ENCODE measurements at regions not wholly inside any gene's neighbourhood (a gene's known extent, or its start where the extent isn't known, plus 50 kb on each side); places are given as distances from the start of the nearest gene placed in this dataset.

- Mint-ChIP-seq H3K27me3 (ENCODE audit: low read depth in 3 of 3) (peaks cover 0 to 2% (median 0%) of the 10 kb centered on the region in 3 donors), H3K9me3 (peaks cover 2 to 31% (median 10%) of the 10 kb centered on the region in 6 donors), H3K4me1 (no peaks in the 10 kb centered on the region), H3K27ac (no peak overlapping the region), H3K36me3 (no peaks in the 10 kb centered on the region), H3K4me3 (no peak overlapping the region)
- no peak for DNase-seq
These were observed 454.6 kb downstream of the KCNA4 start for GRCh38 chr11:29562183-29562582.

GRCh38 chr11:29553990-29554389 lies 462.8 kb downstream of the KCNA4 start:
- H3K4me1 Mint-ChIP-seq: no peaks in the 10 kb centered on the region
- H3K36me3 Mint-ChIP-seq: no peaks in the 10 kb centered on the region
- H3K27me3 Mint-ChIP-seq (ENCODE audit: low read depth in 3 of 3): no peaks in the 10 kb centered on the region
- peaks cover 5 to 33% (median 13%) of the 10 kb centered on the region in 6 donors for H3K9me3 Mint-ChIP-seq
- H3K4me3 Mint-ChIP-seq: no peak overlapping the region
- no peak overlapping the region for H3K27ac Mint-ChIP-seq
- DNase-seq: no peak

GRCh38 chr11:29538339-29539036 lies 478.3 kb downstream of the KCNA4 start:
- no peak for DNase-seq
- no peaks in the 10 kb centered on the region for H3K4me1 Mint-ChIP-seq
- H3K9me3 Mint-ChIP-seq: peaks cover 6 to 40% (median 18%) of the 10 kb centered on the region in 6 donors
- H3K4me3 Mint-ChIP-seq: no peak overlapping the region
- H3K36me3 Mint-ChIP-seq: peaks cover 0 to 3% (median 0%) of the 10 kb centered on the region in 3 donors
- no peak overlapping the region for H3K27ac Mint-ChIP-seq
- peaks cover 0 to 3% (median 2%) of the 10 kb centered on the region in 3 donors for H3K27me3 Mint-ChIP-seq (ENCODE audit: low read depth in 3 of 3)

- Mint-ChIP-seq H3K27ac (no peak overlapping the region), H3K27me3 (ENCODE audit: low read depth in 3 of 3) (peaks cover 0 to 3% (median 2%) of the 10 kb centered on the region in 3 donors), H3K4me1 (no peaks in the 10 kb centered on the region), H3K4me3 (no peak overlapping the region), H3K36me3 (no peaks in the 10 kb centered on the region), H3K9me3 (peaks cover 5 to 43% (median 24%) of the 10 kb centered on the region in 6 donors)
- DNase-seq: no peak
These were observed 482.0 kb downstream of the KCNA4 start for GRCh38 chr11:29534836-29535235.

GRCh38 chr11:29530961-29531360 lies 485.9 kb downstream of the KCNA4 start:
- no peak for DNase-seq
- Mint-ChIP-seq H3K27ac (no peak overlapping the region), H3K9me3 (peaks cover 6 to 44% (median 20%) of the 10 kb centered on the region in 6 donors), H3K36me3 (no peaks in the 10 kb centered on the region), H3K4me1 (no peaks in the 10 kb centered on the region), H3K27me3 (ENCODE audit: low read depth in 3 of 3) (peaks cover 0 to 3% (median 2%) of the 10 kb centered on the region in 3 donors), H3K4me3 (no peak overlapping the region)

- peaks cover 0 to 47% (median 17%) of the 10 kb centered on the region in 6 donors for H3K9me3 Mint-ChIP-seq
- no peak for DNase-seq
- H3K27ac Mint-ChIP-seq: no peak overlapping the region
- H3K36me3 Mint-ChIP-seq: no peaks in the 10 kb centered on the region
- H3K4me1 Mint-ChIP-seq: no peaks in the 10 kb centered on the region
- H3K4me3 Mint-ChIP-seq: no peak overlapping the region
- no peaks in the 10 kb centered on the region for H3K27me3 Mint-ChIP-seq (ENCODE audit: low read depth in 3 of 3)
These were observed 489.4 kb downstream of the KCNA4 start for GRCh38 chr11:29527391-29527936.

- peaks cover 7 to 38% (median 23%) of the 10 kb centered on the region in 6 donors for H3K9me3 Mint-ChIP-seq
These were observed 498.2 kb downstream of the KCNA4 start for GRCh38 chr11:29518389-29519174.

GRCh38 chr11:29511394-29511793 lies 505.4 kb downstream of the KCNA4 start:
- Mint-ChIP-seq H3K4me1 (no peaks in the 10 kb centered on the region), H3K27me3 (ENCODE audit: low read depth in 3 of 3) (no peaks in the 10 kb centered on the region), H3K9me3 (peaks cover 0 to 20% (median 9%) of the 10 kb centered on the region in 6 donors), H3K4me3 (no peak overlapping the region), H3K27ac (no peak overlapping the region), H3K36me3 (no peaks in the 10 kb centered on the region)
- DNase-seq: no peak

More at GRCh38 chr11:29518389-29519174, 498.2 kb downstream of the KCNA4 start:
- Mint-ChIP-seq H3K27me3 (ENCODE audit: low read depth in 3 of 3) (peaks cover 0 to 2% (median 0%) of the 10 kb centered on the region in 3 donors), H3K4me1 (no peaks in the 10 kb centered on the region), H3K27ac (no peak overlapping the region), H3K36me3 (no peaks in the 10 kb centered on the region), H3K4me3 (no peak overlapping the region)
- DNase-seq: no peak

GRCh38 chr11:29507376-29507775 lies 509.5 kb downstream of the KCNA4 start:
- Mint-ChIP-seq H3K27me3 (ENCODE audit: low read depth in 3 of 3) (peaks cover 0 to 2% (median 2%) of the 10 kb centered on the region in 3 donors), H3K36me3 (no peaks in the 10 kb centered on the region), H3K4me3 (no peak overlapping the region), H3K27ac (no peak overlapping the region), H3K9me3 (peaks cover 0 to 23% (median 10%) of the 10 kb centered on the region in 6 donors), H3K4me1 (no peaks in the 10 kb centered on the region)
- no peak for DNase-seq

- Mint-ChIP-seq H3K9me3 (peaks cover 5 to 36% (median 19%) of the 10 kb centered on the region in 6 donors), H3K27ac (no peak overlapping the region), H3K4me3 (no peak overlapping the region)
These were observed 521.2 kb downstream of the KCNA4 start for GRCh38 chr11:29495676-29496075.

GRCh38 chr11:29490938-29491337 lies 525.9 kb downstream of the KCNA4 start:
- Mint-ChIP-seq H3K36me3 (no peaks in the 10 kb centered on the region), H3K4me1 (no peaks in the 10 kb centered on the region), H3K27ac (no peak overlapping the region), H3K9me3 (peaks cover 0 to 37% (median 19%) of the 10 kb centered on the region in 6 donors), H3K27me3 (ENCODE audit: low read depth in 3 of 3) (no peaks in the 10 kb centered on the region), H3K4me3 (no peak overlapping the region)
- no peak for DNase-seq

More at GRCh38 chr11:29495676-29496075, 521.2 kb downstream of the KCNA4 start:
- H3K27me3 Mint-ChIP-seq (ENCODE audit: low read depth in 3 of 3): peaks cover 0 to 2% (median 0%) of the 10 kb centered on the region in 3 donors
- no peak for DNase-seq
- H3K4me1 Mint-ChIP-seq: no peaks in the 10 kb centered on the region
- H3K36me3 Mint-ChIP-seq: no peaks in the 10 kb centered on the region

GRCh38 chr11:29486301-29486700 lies 530.5 kb downstream of the KCNA4 start:
- Mint-ChIP-seq H3K27ac (no peak overlapping the region), H3K36me3 (no peaks in the 10 kb centered on the region), H3K27me3 (ENCODE audit: low read depth in 3 of 3) (peaks cover 0 to 3% (median 0%) of the 10 kb centered on the region in 3 donors), H3K4me1 (no peaks in the 10 kb centered on the region), H3K9me3 (peaks cover 1 to 22% (median 8%) of the 10 kb centered on the region in 6 donors), H3K4me3 (no peak overlapping the region)
- no peak for DNase-seq

GRCh38 chr11:29485641-29486040 lies 531.2 kb downstream of the KCNA4 start:
- Mint-ChIP-seq H3K27me3 (ENCODE audit: low read depth in 3 of 3) (peaks cover 0 to 3% (median 0%) of the 10 kb centered on the region in 3 donors), H3K9me3 (peaks cover 1 to 21% (median 8%) of the 10 kb centered on the region in 6 donors), H3K4me1 (no peaks in the 10 kb centered on the region), H3K36me3 (no peaks in the 10 kb centered on the region), H3K27ac (no peak overlapping the region), H3K4me3 (no peak overlapping the region)
- DNase-seq: no peak

GRCh38 chr11:29484548-29484947 lies 532.3 kb downstream of the KCNA4 start:
- peaks cover 1 to 20% (median 5%) of the 10 kb centered on the region in 6 donors for H3K9me3 Mint-ChIP-seq
- H3K4me3 Mint-ChIP-seq: no peak overlapping the region
- H3K36me3 Mint-ChIP-seq: no peaks in the 10 kb centered on the region
- no peaks in the 10 kb centered on the region for H3K4me1 Mint-ChIP-seq
- H3K27ac Mint-ChIP-seq: no peak overlapping the region
- no peak for DNase-seq
- peaks cover 0 to 3% (median 0%) of the 10 kb centered on the region in 3 donors for H3K27me3 Mint-ChIP-seq (ENCODE audit: low read depth in 3 of 3)
